CD8-positive, alpha-beta memory T cell (primary cell): ENCODE measurements at regions not wholly inside any gene's neighbourhood (a gene's known extent, or its start where the extent isn't known, plus 50 kb on each side); places are given as distances from the start of the nearest gene placed in this dataset.
A peak's percentile ranks its signal among the peaks of the same experiment; 100 is the strongest.

Source experiments
- CTCF ChIA-PET: fragments of 350-600 bp; sonication (Branson Sonifier 250); formaldehyde crosslinking; loops from one replicate; lab custom pipeline; 2021; ENCODE audit warnings: antibody characterized with exemption; lab: Charles Lee
- POLR2A ChIA-PET: fragments of 350-600 bp; sonication (Branson Sonifier 250); formaldehyde crosslinking; loops from one replicate; lab custom pipeline; 2021; ENCODE audit warnings: antibody characterized with exemption; lab: Charles Lee
- DNase-seq, 5 donors: peaks; one replicate each; pipeline versions ENCODE4 v3.0.0 to v3.0.0-alpha.2; 2020 to 2022; ENCODE audit warnings: mixed read lengths in 1 of 5
- H3K27ac ChIP-seq: one replicate; pipeline ENCODE4 v1.7.0; 2013; ENCODE audit warnings: low read depth, mild to moderate bottlenecking, low read length, moderate library complexity
- H3K27me3 ChIP-seq: 2 replicates; pipeline ENCODE4 v1.7.0; 2013; ENCODE audit warnings: low read length, mild to moderate bottlenecking; ENCODE audit not compliant: insufficient read depth, poor library complexity, severe bottlenecking
- H3K36me3 ChIP-seq: 2 replicates; pipeline ENCODE4 v1.7.0; 2013; ENCODE audit warnings: mild to moderate bottlenecking, low read length, moderate library complexity; ENCODE audit not compliant: insufficient read depth
- H3K4me1 ChIP-seq: 2 replicates; pipeline ENCODE4 v1.7.0; 2013; ENCODE audit warnings: mild to moderate bottlenecking, low read length, moderate library complexity; ENCODE audit not compliant: insufficient read depth
- H3K4me3 ChIP-seq: 2 replicates; pipeline ENCODE4 v1.7.0; 2013; ENCODE audit warnings: mild to moderate bottlenecking, low read length
- H3K9me3 ChIP-seq: 2 replicates; pipeline ENCODE4 v1.7.0; 2013; ENCODE audit warnings: mild to moderate bottlenecking, low read length
- H3K27ac Mint-ChIP-seq, 8 donors: one replicate each; pipeline ENCODE4 v1.8.0; 2020 to 2021; ENCODE audit warnings: mixed read lengths in 8 of 8, mild to moderate bottlenecking in 6 of 8, inconsistent platforms in 3 of 8, moderate library complexity in 3 of 8
- H3K27me3 Mint-ChIP-seq, 2 donors: one replicate each; pipeline ENCODE4 v1.8.0; 2020 to 2021; ENCODE audit warnings: mixed read lengths in 2 of 2, mild to moderate bottlenecking in 1 of 2, moderate library complexity in 1 of 2
- H3K36me3 Mint-ChIP-seq, 3 donors: one replicate each; pipeline ENCODE4 v1.8.0; 2020 to 2021; ENCODE audit warnings: mixed read lengths in 3 of 3, inconsistent platforms in 1 of 3, mild to moderate bottlenecking in 1 of 3
- H3K4me1 Mint-ChIP-seq, 3 donors: one replicate each; pipeline ENCODE4 v1.8.0; 2020 to 2021; ENCODE audit warnings: mixed read lengths in 3 of 3, inconsistent platforms in 1 of 3, mild to moderate bottlenecking in 1 of 3
- H3K4me3 Mint-ChIP-seq, 7 donors: one replicate each; pipeline ENCODE4 v1.8.0; 2020 to 2021; ENCODE audit warnings: mixed read lengths in 7 of 7, mild to moderate bottlenecking in 6 of 7, moderate library complexity in 4 of 7, inconsistent platforms in 2 of 7
- H3K9me3 Mint-ChIP-seq, 5 donors: one replicate each; pipeline ENCODE4 v1.8.0; 2020 to 2022; ENCODE audit warnings: mixed read lengths in 5 of 5, mild to moderate bottlenecking in 3 of 5, moderate library complexity in 2 of 5, inconsistent platforms in 1 of 5

- Histone ChIP-seq H3K4me1 (no peaks in the 10 kb centered on the region), H3K36me3 (no peaks in the 10 kb centered on the region), H3K27me3 (peaks cover 8% of the 10 kb centered on the region), H3K9me3 (no peaks in the 10 kb centered on the region), H3K27ac (no peak overlapping the region), H3K4me3 (no peak overlapping the region)
- no peaks in the 10 kb centered on the region for H3K4me1 Mint-ChIP-seq
- ChIA-PET CTCF (no interaction called here), POLR2A (no interaction called here)
- peak in 1 of 5 donors; percentile 43 for DNase-seq
- H3K4me3 Mint-ChIP-seq, result no peak overlapping the region
- peaks cover 11 to 17% (median 16%) of the 10 kb centered on the region in 5 donors for H3K9me3 Mint-ChIP-seq
- no peak overlapping the region for H3K27ac Mint-ChIP-seq
- H3K27me3 Mint-ChIP-seq, result peaks cover 34 to 78% of the 10 kb centered on the region in 2 donors
- H3K36me3 Mint-ChIP-seq, result peaks cover 0 to 20% (median 0%) of the 10 kb centered on the region in 3 donors
Measured at GRCh38 chr14:104450811-104451401, 128.7 kb upstream of the C14orf180 start.

GRCh38 chr14:104451474-104451873, 128.1 kb upstream of the C14orf180 start:
- peaks cover 8% of the 10 kb centered on the region for H3K27me3 ChIP-seq
- H3K27ac Mint-ChIP-seq, result no peak overlapping the region
- H3K4me1 ChIP-seq, result no peaks in the 10 kb centered on the region
- no peaks in the 10 kb centered on the region for H3K36me3 ChIP-seq
- DNase-seq, result no peak
- POLR2A ChIA-PET, result no interaction called here
- no peak overlapping the region for H3K4me3 ChIP-seq
- peaks cover 0 to 20% (median 0%) of the 10 kb centered on the region in 3 donors for H3K36me3 Mint-ChIP-seq
- H3K27me3 Mint-ChIP-seq, result peaks cover 34 to 73% of the 10 kb centered on the region in 2 donors
- H3K4me1 Mint-ChIP-seq, result no peaks in the 10 kb centered on the region
- H3K9me3 ChIP-seq, result no peaks in the 10 kb centered on the region
- peaks cover 11 to 17% (median 16%) of the 10 kb centered on the region in 5 donors for H3K9me3 Mint-ChIP-seq
- CTCF ChIA-PET, result no interaction called here
- H3K4me3 Mint-ChIP-seq, result no peak overlapping the region
- no peak overlapping the region for H3K27ac ChIP-seq

- H3K9me3 Mint-ChIP-seq, result no peaks in the 10 kb centered on the region
- no peaks in the 10 kb centered on the region for H3K9me3 ChIP-seq
- peaks cover 19 to 61% of the 10 kb centered on the region in 2 donors for H3K27me3 Mint-ChIP-seq
- CTCF ChIA-PET, result no interaction called here
- no peak overlapping the region for H3K27ac Mint-ChIP-seq
- no peaks in the 10 kb centered on the region for H3K36me3 Mint-ChIP-seq
- DNase-seq, result no peak
- no peaks in the 10 kb centered on the region for H3K4me1 ChIP-seq
- POLR2A ChIA-PET, result no interaction called here
- H3K4me1 Mint-ChIP-seq, result peaks cover 8 to 12% (median 10%) of the 10 kb centered on the region in 3 donors
- H3K4me3 Mint-ChIP-seq, result no peak overlapping the region
- H3K4me3 ChIP-seq, result no peak overlapping the region
- no peak overlapping the region for H3K27ac ChIP-seq
- H3K27me3 ChIP-seq, result peaks cover 12% of the 10 kb centered on the region
- H3K36me3 ChIP-seq, result no peaks in the 10 kb centered on the region
Measured at GRCh38 chr14:104458845-104459244, 120.7 kb upstream of the C14orf180 start.

GRCh38 chr14:104460791-104461651, 118.5 kb upstream of the C14orf180 start:
- Mint-ChIP-seq H3K4me3 (peak overlapping the region in 5 of 7 donors; percentile 2 to 76 (median 35)), H3K4me1 (peaks cover 8 to 12% (median 10%) of the 10 kb centered on the region in 3 donors), H3K9me3 (no peaks in the 10 kb centered on the region), H3K36me3 (no peaks in the 10 kb centered on the region), H3K27ac (peak overlapping the region in 1 of 8 donors; percentile 30), H3K27me3 (peaks cover 19 to 64% of the 10 kb centered on the region in 2 donors)
- ChIA-PET CTCF (no interaction called here), POLR2A (no interaction called here)
- no peak for DNase-seq
- Histone ChIP-seq H3K4me3 (no peak overlapping the region), H3K27me3 (peaks cover 12% of the 10 kb centered on the region), H3K4me1 (no peaks in the 10 kb centered on the region), H3K27ac (no peak overlapping the region), H3K9me3 (no peaks in the 10 kb centered on the region), H3K36me3 (no peaks in the 10 kb centered on the region)

- Mint-ChIP-seq H3K4me1 (peaks cover 8 to 12% (median 10%) of the 10 kb centered on the region in 3 donors), H3K36me3 (no peaks in the 10 kb centered on the region), H3K27me3 (peaks cover 19 to 65% of the 10 kb centered on the region in 2 donors), H3K9me3 (no peaks in the 10 kb centered on the region), H3K4me3 (peak overlapping the region in 4 of 7 donors; percentile 11 to 44 (median 38)), H3K27ac (no peak overlapping the region)
- no peak for DNase-seq
- no peak overlapping the region for H3K4me3 ChIP-seq
- H3K36me3 ChIP-seq, result no peaks in the 10 kb centered on the region
- no peaks in the 10 kb centered on the region for H3K9me3 ChIP-seq
- peaks cover 12% of the 10 kb centered on the region for H3K27me3 ChIP-seq
- H3K4me1 ChIP-seq, result no peaks in the 10 kb centered on the region
- POLR2A ChIA-PET, result no interaction called here
- CTCF ChIA-PET, result no interaction called here
- no peak overlapping the region for H3K27ac ChIP-seq
Measured at GRCh38 chr14:104461676-104462449, 117.7 kb upstream of the C14orf180 start.

- no peak overlapping the region for H3K27ac ChIP-seq
- DNase-seq, result no peak
- ChIA-PET POLR2A (no interaction called here), CTCF (no interaction called here)
- peaks cover 16 to 61% of the 10 kb centered on the region in 2 donors for H3K27me3 Mint-ChIP-seq
- H3K27me3 ChIP-seq, result peaks cover 12% of the 10 kb centered on the region
- H3K4me3 ChIP-seq, result no peak overlapping the region
- peak overlapping the region in 2 of 7 donors; percentile 5 to 39 for H3K4me3 Mint-ChIP-seq
- no peaks in the 10 kb centered on the region for H3K36me3 ChIP-seq
- H3K9me3 ChIP-seq, result no peaks in the 10 kb centered on the region
- peaks cover 8 to 12% (median 10%) of the 10 kb centered on the region in 3 donors for H3K4me1 Mint-ChIP-seq
- H3K36me3 Mint-ChIP-seq, result no peaks in the 10 kb centered on the region
- H3K4me1 ChIP-seq, result no peaks in the 10 kb centered on the region
- no peak overlapping the region for H3K27ac Mint-ChIP-seq
- no peaks in the 10 kb centered on the region for H3K9me3 Mint-ChIP-seq
Measured at GRCh38 chr14:104462651-104463630, 116.6 kb upstream of the C14orf180 start.

- peaks cover 8 to 12% (median 10%) of the 10 kb centered on the region in 3 donors for H3K4me1 Mint-ChIP-seq
- ChIA-PET CTCF (no interaction called here), POLR2A (no interaction called here)
- Histone ChIP-seq H3K36me3 (no peaks in the 10 kb centered on the region), H3K9me3 (no peaks in the 10 kb centered on the region), H3K4me1 (no peaks in the 10 kb centered on the region), H3K4me3 (no peak overlapping the region), H3K27ac (no peak overlapping the region), H3K27me3 (peaks cover 12% of the 10 kb centered on the region)
- H3K27me3 Mint-ChIP-seq, result peaks cover 15 to 53% of the 10 kb centered on the region in 2 donors
- H3K9me3 Mint-ChIP-seq, result no peaks in the 10 kb centered on the region
- no peak for DNase-seq
- no peak overlapping the region for H3K4me3 Mint-ChIP-seq
- no peak overlapping the region for H3K27ac Mint-ChIP-seq
- no peaks in the 10 kb centered on the region for H3K36me3 Mint-ChIP-seq
Measured at GRCh38 chr14:104464907-104465306, 114.7 kb upstream of the C14orf180 start.
